H7 (cell line): ENCODE measurements at regions not wholly inside any gene's neighbourhood (a gene's known extent, or its start where the extent isn't known, plus 50 kb on each side); places are given as distances from the start of the nearest gene placed in this dataset.
"Not testable (repeated sequence)": the region's sequence is repeated elsewhere in the genome, so short reads cannot be mapped to it uniquely, and the experiment has no call there.

Experiments
- DNase-seq: peaks from one replicate; pipeline ENCODE4 v3.0.0; 2012
- H3K27me3 ChIP-seq: 2 replicates; pipeline ENCODE4 v1.6.0; 2011; ENCODE audit warnings: mild to moderate bottlenecking, low read length; ENCODE audit not compliant: control insufficient read depth, insufficient read depth
- H3K36me3 ChIP-seq: replicated peaks from 2 replicates; pipeline ENCODE4 v1.5.1; 2011; ENCODE audit warnings: low read length; ENCODE audit not compliant: control insufficient read depth, insufficient read depth
- H3K4me3 ChIP-seq: 2 replicates; pipeline ENCODE4 v1.5.1; 2011; ENCODE audit warnings: low read depth, mild to moderate bottlenecking, control low read depth, low read length, moderate library complexity; ENCODE audit not compliant: insufficient read depth

GRCh38 chr3:194879126-194879877, 193.6 kb downstream of the FAM43A start:
- Histone ChIP-seq H3K27me3 (no peaks in the 10 kb centered on the region; the same call in 1 of the 2 replicates), H3K4me3 (no peak overlapping the region), H3K36me3 (no peaks in the 10 kb centered on the region)
- DNase-seq, result no peak

GRCh38 chr3:194879991-194880939, 194.6 kb downstream of the FAM43A start:
- H3K4me3 ChIP-seq, result no peak overlapping the region
- H3K27me3 ChIP-seq, result no peaks in the 10 kb centered on the region; the same call in 1 of the 2 replicates
- H3K36me3 ChIP-seq, result no peaks in the 10 kb centered on the region
- no peak for DNase-seq

GRCh38 chr3:194880940-194881925, 195.6 kb downstream of the FAM43A start:
- H3K27me3 ChIP-seq, result no peaks in the 10 kb centered on the region; the same call in 1 of the 2 replicates
- no peak for DNase-seq
- H3K36me3 ChIP-seq, result no peaks in the 10 kb centered on the region
- no peak overlapping the region for H3K4me3 ChIP-seq

- no peaks in the 10 kb centered on the region for H3K27me3 ChIP-seq
- H3K4me3 ChIP-seq, result no peak overlapping the region
- no peaks in the 10 kb centered on the region for H3K36me3 ChIP-seq
- no peak for DNase-seq
Measured at GRCh38 chr3:194884649-194885315, 199.1 kb downstream of the FAM43A start.

- Histone ChIP-seq H3K4me3 (no peak overlapping the region), H3K36me3 (no peaks in the 10 kb centered on the region), H3K27me3 (no peaks in the 10 kb centered on the region)
- DNase-seq, result no peak
Measured at GRCh38 chr3:194885766-194886165, 200.1 kb downstream of the FAM43A start.

- Histone ChIP-seq H3K27me3 (no peaks in the 10 kb centered on the region), H3K36me3 (no peaks in the 10 kb centered on the region), H3K4me3 (no peak overlapping the region)
- no peak for DNase-seq
Measured at GRCh38 chr3:194886836-194887235, 201.2 kb downstream of the FAM43A start.

- not testable (repeated sequence) for H3K27me3 ChIP-seq, DNase-seq, H3K4me3 ChIP-seq, H3K36me3 ChIP-seq
Measured at GRCh38 chr3:194888062-194888461, 202.4 kb downstream of the FAM43A start.

GRCh38 chr3:194888916-194889315, 203.2 kb downstream of the FAM43A start:
- no peak for DNase-seq

GRCh38 chr3:194890091-194890490, 204.4 kb downstream of the FAM43A start:
- Histone ChIP-seq H3K36me3 (no peaks in the 10 kb centered on the region), H3K4me3 (no peak overlapping the region), H3K27me3 (no peaks in the 10 kb centered on the region)
- DNase-seq, result no peak

More at GRCh38 chr3:194888916-194889315, 203.2 kb downstream of the FAM43A start:
- Histone ChIP-seq H3K4me3 (no peak overlapping the region), H3K27me3 (no peaks in the 10 kb centered on the region), H3K36me3 (no peaks in the 10 kb centered on the region)

- no peak overlapping the region for H3K4me3 ChIP-seq
- no peaks in the 10 kb centered on the region for H3K27me3 ChIP-seq
- H3K36me3 ChIP-seq, result no peaks in the 10 kb centered on the region
- no peak for DNase-seq
Measured at GRCh38 chr3:194893121-194893987, 207.7 kb downstream of the FAM43A start.

GRCh38 chr3:194894538-194894937, 208.9 kb downstream of the FAM43A start:
- DNase-seq, result no peak
- no peaks in the 10 kb centered on the region for H3K36me3 ChIP-seq
- no peak overlapping the region for H3K4me3 ChIP-seq
- H3K27me3 ChIP-seq, result no peaks in the 10 kb centered on the region

- H3K27me3 ChIP-seq, result no peaks in the 10 kb centered on the region
- no peaks in the 10 kb centered on the region for H3K36me3 ChIP-seq
- no peak overlapping the region for H3K4me3 ChIP-seq
- no peak for DNase-seq
Measured at GRCh38 chr3:194900854-194901522, 215.3 kb downstream of the FAM43A start.
